KMS-11 (cell line): ENCODE measurements at regions not wholly inside any gene's neighbourhood (a gene's known extent, or its start where the extent isn't known, plus 50 kb on each side); places are given as distances from the start of the nearest gene placed in this dataset.
A peak's percentile ranks its signal among the peaks of the same experiment; 100 is the strongest.
"Not testable (repeated sequence)": the region's sequence is repeated elsewhere in the genome, so short reads cannot be mapped to it uniquely, and the experiment has no call there.

Experiments
- H2AFZ ChIP-seq: fragments of 200-600 bp; sonication (generic); 2 replicates; pipeline ENCODE4 v1.6.1; 2016; ENCODE audit warnings: antibody characterized with exemption, mixed run types, low read depth
- H3K27ac ChIP-seq: fragments of 200-600 bp; sonication (generic); 2 replicates; pipeline ENCODE4 v1.6.1; 2016; ENCODE audit warnings: mild to moderate bottlenecking, mixed run types
- H3K27me3 ChIP-seq: fragments of 200-600 bp; sonication (generic); 2 replicates; pipeline ENCODE4 v1.6.1; 2017; ENCODE audit warnings: mild to moderate bottlenecking, low read depth, mixed run types, moderate library complexity; ENCODE audit not compliant: insufficient read depth
- H3K36me3 ChIP-seq: fragments of 200-600 bp; sonication (generic); 2 replicates; pipeline ENCODE4 v1.6.1; 2017; ENCODE audit warnings: mild to moderate bottlenecking, mixed run types; ENCODE audit not compliant: insufficient read depth
- H3K4me1 ChIP-seq: fragments of 200-600 bp; sonication (generic); 2 replicates; pipeline ENCODE4 v1.6.1; 2016; ENCODE audit warnings: mild to moderate bottlenecking, low read depth, mixed run types; ENCODE audit not compliant: poor library complexity, severe bottlenecking
- H3K4me2 ChIP-seq: fragments of 200-600 bp; sonication (generic); 2 replicates; pipeline ENCODE4 v1.7.0; 2016; ENCODE audit warnings: mild to moderate bottlenecking, mixed run types
- H3K4me3 ChIP-seq: fragments of 200-600 bp; sonication (generic); IDR thresholded peaks from 2 replicates; pipeline ENCODE4 v1.6.1; 2017; ENCODE audit warnings: low read depth, low read length, mixed read lengths; ENCODE audit not compliant: insufficient read depth
- H3K79me2 ChIP-seq: fragments of 200-600 bp; sonication (generic); 2 replicates; pipeline ENCODE4 v1.6.1; 2016; ENCODE audit warnings: low read depth, mixed run types; ENCODE audit not compliant: insufficient read depth
- H3K9ac ChIP-seq: fragments of 200-600 bp; sonication (generic); 2 replicates; pipeline ENCODE4 v1.6.1; 2016; ENCODE audit warnings: mild to moderate bottlenecking, mixed run types
- H4K20me1 ChIP-seq: fragments of 200-600 bp; sonication (generic); 2 replicates; pipeline ENCODE4 v1.6.1; 2016; ENCODE audit warnings: mild to moderate bottlenecking, mixed run types; ENCODE audit not compliant: insufficient read depth
- TF ChIP-seq, protein P1 (sequence below): fragments of 200-600 bp; sonication (generic); conservative IDR thresholded peaks from 2 replicates; pipeline ENCODE4 v1.6.1; 2017; ENCODE audit warnings: low read depth, mild to moderate bottlenecking, antibody characterized with exemption, low read length, moderate library complexity, mixed read lengths

DNA sequence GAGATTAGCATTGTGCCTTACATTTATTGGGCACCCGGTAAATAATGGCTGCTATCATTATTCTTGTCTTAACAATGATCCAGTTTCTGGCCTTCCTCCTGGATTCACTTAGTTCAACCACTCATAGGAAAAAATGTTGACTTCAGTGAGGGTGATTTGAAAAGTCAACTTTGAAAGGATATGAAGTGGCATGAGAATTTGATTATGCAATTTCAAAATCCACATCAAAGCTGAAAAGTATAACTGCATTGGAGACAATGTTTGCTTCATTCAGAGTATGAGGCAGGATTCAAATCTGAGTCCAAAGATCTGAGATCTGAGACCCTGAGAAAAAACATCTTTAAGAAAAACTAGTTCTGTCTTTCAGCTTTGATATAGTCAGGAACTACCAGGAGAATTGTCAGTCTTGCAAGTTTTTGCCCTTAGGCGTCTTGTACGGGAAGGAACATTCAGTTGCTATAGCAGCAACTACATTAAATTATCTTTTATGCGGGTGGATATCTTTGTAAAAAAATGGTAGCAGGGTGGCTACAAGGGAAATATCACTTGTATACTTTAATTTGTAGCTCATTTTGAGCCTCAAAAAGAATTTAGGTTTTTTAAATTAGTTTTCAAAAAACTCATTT is 587.5 kb upstream of the LCORL start:
- Histone ChIP-seq H3K27me3 (no peaks in the 10 kb centered on the region), H3K4me2 (no peak overlapping the region), H3K9ac (no peak overlapping the region), H3K27ac (no peak overlapping the region), H3K79me2 (no peaks in the 10 kb centered on the region), H3K36me3 (no peaks in the 10 kb centered on the region), H3K4me1 (no peaks in the 10 kb centered on the region), H2AFZ (no peak overlapping the region), H4K20me1 (no peaks in the 10 kb centered on the region), H3K4me3 (no peak overlapping the region)
- TF ChIP-seq, protein P1, sequence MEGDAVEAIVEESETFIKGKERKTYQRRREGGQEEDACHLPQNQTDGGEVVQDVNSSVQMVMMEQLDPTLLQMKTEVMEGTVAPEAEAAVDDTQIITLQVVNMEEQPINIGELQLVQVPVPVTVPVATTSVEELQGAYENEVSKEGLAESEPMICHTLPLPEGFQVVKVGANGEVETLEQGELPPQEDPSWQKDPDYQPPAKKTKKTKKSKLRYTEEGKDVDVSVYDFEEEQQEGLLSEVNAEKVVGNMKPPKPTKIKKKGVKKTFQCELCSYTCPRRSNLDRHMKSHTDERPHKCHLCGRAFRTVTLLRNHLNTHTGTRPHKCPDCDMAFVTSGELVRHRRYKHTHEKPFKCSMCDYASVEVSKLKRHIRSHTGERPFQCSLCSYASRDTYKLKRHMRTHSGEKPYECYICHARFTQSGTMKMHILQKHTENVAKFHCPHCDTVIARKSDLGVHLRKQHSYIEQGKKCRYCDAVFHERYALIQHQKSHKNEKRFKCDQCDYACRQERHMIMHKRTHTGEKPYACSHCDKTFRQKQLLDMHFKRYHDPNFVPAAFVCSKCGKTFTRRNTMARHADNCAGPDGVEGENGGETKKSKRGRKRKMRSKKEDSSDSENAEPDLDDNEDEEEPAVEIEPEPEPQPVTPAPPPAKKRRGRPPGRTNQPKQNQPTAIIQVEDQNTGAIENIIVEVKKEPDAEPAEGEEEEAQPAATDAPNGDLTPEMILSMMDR: no peak

DNA sequence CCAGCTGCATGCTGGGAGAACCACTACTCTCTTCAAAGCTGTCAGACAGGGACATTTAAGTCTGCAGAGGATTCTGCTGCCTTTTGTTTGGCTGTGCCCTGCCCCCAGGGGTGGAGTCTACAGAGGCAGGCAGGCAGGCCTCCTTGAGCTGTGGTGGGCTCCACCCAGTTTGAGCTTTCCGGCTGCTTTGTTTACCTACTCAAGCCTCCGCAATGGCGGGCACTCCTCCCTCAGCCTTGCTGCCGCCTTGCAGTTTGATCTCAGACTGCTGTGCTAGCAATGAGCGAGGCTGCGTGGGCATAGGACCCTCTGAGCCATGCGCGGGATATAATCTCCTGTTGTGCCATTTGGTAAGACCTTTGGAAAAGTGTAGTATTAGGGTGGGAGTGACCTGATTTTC is 581.1 kb upstream of the LCORL start:
- H3K79me2 ChIP-seq, H3K27ac ChIP-seq, H4K20me1 ChIP-seq, H2AFZ ChIP-seq, H3K4me3 ChIP-seq, H3K4me2 ChIP-seq, H3K4me1 ChIP-seq, H3K9ac ChIP-seq, H3K27me3 ChIP-seq, H3K36me3 ChIP-seq: not testable (repeated sequence)

DNA sequence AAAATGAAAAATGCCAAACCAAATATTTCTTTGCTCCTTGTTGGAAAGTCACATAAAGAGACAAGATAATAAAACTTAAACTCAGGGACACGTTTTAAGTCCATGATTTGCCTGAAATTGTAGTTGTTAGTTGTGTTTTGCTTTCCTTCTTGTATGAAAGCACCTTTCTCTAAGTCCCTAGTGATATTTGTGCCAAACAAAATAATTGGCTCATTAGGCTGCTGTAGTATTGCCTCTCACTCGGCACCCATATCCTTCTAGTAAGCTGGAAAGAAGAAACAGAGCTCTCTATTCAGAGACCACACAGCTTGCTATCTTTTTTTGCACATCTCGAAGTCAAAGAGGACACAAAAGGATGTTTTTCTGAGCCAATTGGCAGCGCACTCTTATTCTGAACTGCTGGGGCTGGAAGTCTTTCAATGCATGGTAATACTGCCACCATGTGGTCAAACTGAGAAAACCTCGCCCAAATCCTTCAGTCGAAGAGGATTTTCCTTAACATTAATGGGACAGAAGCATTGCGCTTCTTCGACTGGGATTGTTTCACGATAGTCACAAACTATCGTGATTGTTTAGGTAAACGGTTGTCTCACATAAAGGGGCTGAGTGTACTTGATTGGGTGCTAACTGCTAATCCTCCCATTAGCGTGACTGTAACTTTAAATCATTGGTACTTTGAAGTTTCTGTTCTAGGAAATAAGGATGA is 571.9 kb upstream of the LCORL start:
- Histone ChIP-seq H3K4me2 (peak overlapping the region; percentile 51; the same call in 1 of the 2 replicates), H3K79me2 (no peaks in the 10 kb centered on the region), H3K27me3 (no peaks in the 10 kb centered on the region), H3K4me1 (peaks cover 5% of the 10 kb centered on the region), H3K27ac (no peak overlapping the region), H3K9ac (no peak overlapping the region), H2AFZ (peak overlapping the region; percentile 67), H3K36me3 (no peaks in the 10 kb centered on the region), H3K4me3 (no peak overlapping the region), H4K20me1 (no peaks in the 10 kb centered on the region)
- TF ChIP-seq, protein P1: peak; percentile 80

DNA sequence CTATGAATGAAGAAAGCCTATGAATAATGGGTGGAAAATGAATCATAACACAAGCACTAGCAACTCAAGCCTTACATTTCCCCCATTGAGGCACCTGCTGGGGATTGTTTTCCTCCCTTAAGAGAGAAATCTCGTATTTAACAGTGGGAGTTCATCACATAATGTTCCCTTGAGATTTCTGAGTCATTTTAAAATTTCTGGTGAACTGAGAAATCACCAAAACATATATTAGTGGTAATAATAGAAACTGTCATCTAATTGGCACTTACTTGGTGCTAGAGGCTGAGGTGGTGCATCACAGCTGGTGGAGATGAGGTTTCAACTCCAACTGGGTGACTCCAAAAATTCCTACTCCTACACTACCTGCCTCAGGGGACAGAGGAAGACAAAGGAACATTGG is 561.3 kb upstream of the LCORL start:
- Histone ChIP-seq H3K27ac (no peak overlapping the region), H3K4me2 (no peak overlapping the region), H4K20me1 (no peaks in the 10 kb centered on the region), H3K9ac (no peak overlapping the region), H3K27me3 (no peaks in the 10 kb centered on the region), H3K4me3 (no peak overlapping the region), H2AFZ (no peak overlapping the region), H3K79me2 (no peaks in the 10 kb centered on the region), H3K4me1 (peaks cover 10% of the 10 kb centered on the region), H3K36me3 (no peaks in the 10 kb centered on the region)
- TF ChIP-seq, protein P1: no peak

DNA sequence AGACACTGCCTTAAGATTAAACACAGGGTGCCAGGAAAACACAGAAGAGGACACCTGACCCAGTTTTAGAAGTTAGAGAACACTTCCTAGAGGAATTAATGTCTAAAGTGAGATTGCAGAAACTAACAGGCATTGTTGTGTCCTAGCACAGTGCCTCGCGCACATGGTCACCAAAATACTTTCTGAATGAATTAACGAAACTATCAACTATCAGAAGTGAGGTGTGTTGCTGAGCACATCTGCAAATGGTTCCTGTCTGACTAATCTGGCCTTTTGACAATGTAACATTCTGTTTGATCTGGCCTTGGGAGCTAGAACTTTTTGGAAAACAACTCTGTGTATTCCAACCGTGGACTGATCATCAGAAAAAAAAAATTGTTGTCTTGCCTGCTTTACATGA is 556.8 kb upstream of the LCORL start:
- Histone ChIP-seq H3K4me2 (peak overlapping the region; percentile 19), H3K27ac (peak overlapping the region; percentile 62), H3K79me2 (no peaks in the 10 kb centered on the region), H3K9ac (peak overlapping the region; percentile 1; the same call in 1 of the 2 replicates), H3K27me3 (no peaks in the 10 kb centered on the region), H4K20me1 (no peaks in the 10 kb centered on the region), H2AFZ (peak overlapping the region; percentile 31), H3K36me3 (no peaks in the 10 kb centered on the region), H3K4me3 (no peak overlapping the region), H3K4me1 (peaks cover 10% of the 10 kb centered on the region)
- TF ChIP-seq, protein P1: no peak
